ENCODE measurements at regions not wholly inside any gene's neighbourhood (a gene's known extent, or its start where the extent isn't known, plus 50 kb on each side); places are given as distances from the start of the nearest gene placed in this dataset.

DNA sequence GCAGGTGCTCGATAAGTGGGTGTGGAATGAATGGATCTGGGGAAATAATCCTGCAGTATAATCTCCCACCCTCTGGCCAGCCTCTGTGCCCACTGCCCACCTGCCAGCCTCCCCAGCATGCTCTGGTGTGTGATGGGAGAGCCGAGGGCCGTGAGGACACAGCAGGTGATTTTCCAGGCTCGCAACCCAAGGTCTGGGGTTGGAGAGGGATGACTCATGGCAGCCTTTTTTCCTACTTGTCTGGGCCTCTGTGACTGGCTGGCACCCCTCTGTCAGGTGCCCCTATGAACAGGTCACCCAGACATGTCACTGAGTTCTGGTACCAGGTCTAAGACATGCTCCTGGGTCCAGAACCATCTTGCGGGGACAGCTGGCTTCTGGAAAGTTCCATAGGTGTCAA is 385.7 kb upstream of the TNRC6C start:
- TF ChIP-seq, protein P1, sequence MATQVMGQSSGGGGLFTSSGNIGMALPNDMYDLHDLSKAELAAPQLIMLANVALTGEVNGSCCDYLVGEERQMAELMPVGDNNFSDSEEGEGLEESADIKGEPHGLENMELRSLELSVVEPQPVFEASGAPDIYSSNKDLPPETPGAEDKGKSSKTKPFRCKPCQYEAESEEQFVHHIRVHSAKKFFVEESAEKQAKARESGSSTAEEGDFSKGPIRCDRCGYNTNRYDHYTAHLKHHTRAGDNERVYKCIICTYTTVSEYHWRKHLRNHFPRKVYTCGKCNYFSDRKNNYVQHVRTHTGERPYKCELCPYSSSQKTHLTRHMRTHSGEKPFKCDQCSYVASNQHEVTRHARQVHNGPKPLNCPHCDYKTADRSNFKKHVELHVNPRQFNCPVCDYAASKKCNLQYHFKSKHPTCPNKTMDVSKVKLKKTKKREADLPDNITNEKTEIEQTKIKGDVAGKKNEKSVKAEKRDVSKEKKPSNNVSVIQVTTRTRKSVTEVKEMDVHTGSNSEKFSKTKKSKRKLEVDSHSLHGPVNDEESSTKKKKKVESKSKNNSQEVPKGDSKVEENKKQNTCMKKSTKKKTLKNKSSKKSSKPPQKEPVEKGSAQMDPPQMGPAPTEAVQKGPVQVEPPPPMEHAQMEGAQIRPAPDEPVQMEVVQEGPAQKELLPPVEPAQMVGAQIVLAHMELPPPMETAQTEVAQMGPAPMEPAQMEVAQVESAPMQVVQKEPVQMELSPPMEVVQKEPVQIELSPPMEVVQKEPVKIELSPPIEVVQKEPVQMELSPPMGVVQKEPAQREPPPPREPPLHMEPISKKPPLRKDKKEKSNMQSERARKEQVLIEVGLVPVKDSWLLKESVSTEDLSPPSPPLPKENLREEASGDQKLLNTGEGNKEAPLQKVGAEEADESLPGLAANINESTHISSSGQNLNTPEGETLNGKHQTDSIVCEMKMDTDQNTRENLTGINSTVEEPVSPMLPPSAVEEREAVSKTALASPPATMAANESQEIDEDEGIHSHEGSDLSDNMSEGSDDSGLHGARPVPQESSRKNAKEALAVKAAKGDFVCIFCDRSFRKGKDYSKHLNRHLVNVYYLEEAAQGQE (IDR thresholded peaks at IDR 0.05): no peak
- TF ChIP-seq, protein P2, sequence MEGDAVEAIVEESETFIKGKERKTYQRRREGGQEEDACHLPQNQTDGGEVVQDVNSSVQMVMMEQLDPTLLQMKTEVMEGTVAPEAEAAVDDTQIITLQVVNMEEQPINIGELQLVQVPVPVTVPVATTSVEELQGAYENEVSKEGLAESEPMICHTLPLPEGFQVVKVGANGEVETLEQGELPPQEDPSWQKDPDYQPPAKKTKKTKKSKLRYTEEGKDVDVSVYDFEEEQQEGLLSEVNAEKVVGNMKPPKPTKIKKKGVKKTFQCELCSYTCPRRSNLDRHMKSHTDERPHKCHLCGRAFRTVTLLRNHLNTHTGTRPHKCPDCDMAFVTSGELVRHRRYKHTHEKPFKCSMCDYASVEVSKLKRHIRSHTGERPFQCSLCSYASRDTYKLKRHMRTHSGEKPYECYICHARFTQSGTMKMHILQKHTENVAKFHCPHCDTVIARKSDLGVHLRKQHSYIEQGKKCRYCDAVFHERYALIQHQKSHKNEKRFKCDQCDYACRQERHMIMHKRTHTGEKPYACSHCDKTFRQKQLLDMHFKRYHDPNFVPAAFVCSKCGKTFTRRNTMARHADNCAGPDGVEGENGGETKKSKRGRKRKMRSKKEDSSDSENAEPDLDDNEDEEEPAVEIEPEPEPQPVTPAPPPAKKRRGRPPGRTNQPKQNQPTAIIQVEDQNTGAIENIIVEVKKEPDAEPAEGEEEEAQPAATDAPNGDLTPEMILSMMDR (IDR thresholded peaks at IDR 0.05; ENCODE audit: low read depth, low read length, missing input control): no peak

Data from liver (tissue), 2 donors.